GDM1 (cell line): ENCODE measurements at regions not wholly inside any gene's neighbourhood (a gene's known extent, or its start where the extent isn't known, plus 50 kb on each side); places are given as distances from the start of the nearest gene placed in this dataset.
"Not testable (repeated sequence)": the region's sequence is repeated elsewhere in the genome, so short reads cannot be mapped to it uniquely, and the experiment has no call there.

Experiments used
- DNase-seq: peaks from one replicate; lab custom pipeline; 2025; lab: John Stamatoyannopoulos, UW

- no peak for DNase-seq
These were observed 562.8 kb downstream of the GALC start for GRCh38 chr14:87430214-87430613.

GRCh38 chr14:87419925-87420324, 573.1 kb downstream of the GALC start:
- DNase-seq = no peak

DNA sequence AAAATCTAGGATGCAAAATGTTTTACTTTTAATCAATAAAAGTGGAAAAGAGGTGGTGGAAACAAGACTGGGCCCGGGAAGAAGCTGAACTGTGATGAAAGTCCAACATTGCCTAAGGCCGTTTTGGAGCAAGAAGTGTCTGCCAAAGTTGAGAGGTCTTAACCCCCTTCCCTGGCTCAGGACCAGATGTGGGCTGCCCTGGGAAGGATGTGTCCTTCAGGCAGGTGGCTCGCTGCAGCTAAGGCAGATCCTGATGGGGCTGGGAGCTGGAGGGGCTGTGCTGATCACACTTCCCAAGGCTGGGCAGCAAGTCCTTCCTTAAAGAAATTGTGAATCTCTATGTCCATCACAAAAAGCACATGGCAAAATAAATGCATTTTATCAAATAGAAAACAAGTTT, 581.6 kb downstream of the GALC start:
- no peak for DNase-seq

DNA sequence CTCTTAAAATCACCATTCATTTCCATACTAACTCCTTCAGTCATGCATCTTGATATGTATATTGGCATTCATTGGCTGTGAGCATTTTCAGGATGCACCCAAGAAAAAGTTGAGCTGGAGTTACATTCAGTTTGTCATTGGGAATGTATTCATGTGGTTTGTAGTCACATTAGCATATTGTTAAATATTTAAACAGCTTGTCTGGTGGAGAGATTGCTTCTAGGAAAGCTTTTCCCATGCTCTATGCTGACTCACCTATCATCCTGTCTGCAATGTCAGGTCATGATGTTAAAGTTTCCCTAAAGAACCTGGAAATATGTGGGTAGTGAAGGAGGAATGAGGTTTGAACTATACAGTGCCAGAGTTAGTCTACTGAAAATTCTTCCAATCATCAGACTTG, 583.6 kb downstream of the GALC start:
- no peak for DNase-seq

GRCh38 chr14:87407344-87407743, 585.6 kb downstream of the GALC start:
- DNase-seq = no peak

DNA sequence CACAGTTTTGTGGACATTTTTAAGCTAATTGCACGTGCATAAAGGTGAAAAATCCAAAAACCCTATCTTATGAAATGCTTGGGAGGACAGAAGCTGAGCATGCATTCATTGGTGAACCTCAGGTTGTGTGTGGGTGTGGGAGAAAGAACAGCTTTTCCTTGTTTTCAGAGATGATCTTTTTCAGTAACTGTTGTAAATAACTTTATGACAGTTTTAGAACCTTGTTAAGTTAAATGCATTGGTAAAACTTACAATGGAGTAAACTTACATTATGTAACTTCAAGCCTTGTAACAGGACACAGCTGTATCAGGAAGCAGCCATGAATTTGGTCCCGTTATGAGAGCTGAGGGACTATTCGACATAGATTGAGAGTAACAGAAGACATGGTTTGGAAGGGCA, 587.4 kb downstream of the GALC start:
- no peak for DNase-seq

- no peak for DNase-seq
These were observed 595.5 kb downstream of the GALC start for GRCh38 chr14:87397499-87397898.

DNA sequence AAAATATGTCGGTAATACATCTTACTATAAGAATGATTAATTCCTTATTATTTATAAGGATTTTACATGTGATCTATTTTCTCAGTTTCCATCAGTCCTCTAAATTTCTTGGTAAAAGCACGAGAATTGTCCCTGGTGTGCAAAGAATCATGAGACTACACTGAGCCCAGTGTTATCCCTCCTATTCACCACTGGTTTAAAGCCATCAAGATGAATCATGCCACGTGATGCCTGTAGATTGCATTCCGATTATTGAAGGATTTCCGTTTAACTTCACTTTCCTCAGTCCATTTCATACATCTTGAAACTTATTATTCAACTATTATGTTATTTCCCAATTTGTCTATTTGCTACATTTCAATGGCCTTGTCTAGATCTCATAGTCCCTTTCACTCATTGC, 601.9 kb downstream of the GALC start:
- DNase-seq = no peak

- DNase-seq = no peak
These were observed 604.0 kb downstream of the GALC start for GRCh38 chr14:87388946-87389345.

GRCh38 chr14:87387806-87388205, 605.2 kb downstream of the GALC start:
- no peak for DNase-seq

DNA sequence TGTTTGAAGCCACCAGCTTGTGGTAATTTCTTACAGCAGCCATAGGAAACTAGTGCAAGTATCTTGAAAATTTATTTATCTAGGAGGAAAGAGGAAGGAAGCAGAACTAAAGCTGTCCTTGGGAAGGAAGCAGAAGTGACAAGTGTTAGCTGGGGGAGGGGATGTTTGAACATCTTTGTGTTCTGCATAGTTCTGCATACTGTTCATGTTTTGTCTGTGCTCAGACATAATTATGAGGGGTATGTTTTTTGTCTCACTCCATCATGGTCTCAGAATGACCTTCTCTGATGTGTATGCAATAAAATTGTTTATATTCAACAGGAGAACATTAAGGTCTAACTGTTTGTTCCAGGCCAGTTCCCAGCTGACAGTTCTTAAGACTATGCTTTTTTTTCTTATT, 606.5 kb downstream of the GALC start:
- DNase-seq = peak; percentile 2

- no peak for DNase-seq
These were observed 612.9 kb downstream of the GALC start for GRCh38 chr14:87380054-87380453.

GRCh38 chr14:87368751-87369150, 624.2 kb downstream of the GALC start:
- no peak for DNase-seq

GRCh38 chr14:87360246-87360645, 632.7 kb downstream of the GALC start:
- not testable (repeated sequence) for DNase-seq

DNA sequence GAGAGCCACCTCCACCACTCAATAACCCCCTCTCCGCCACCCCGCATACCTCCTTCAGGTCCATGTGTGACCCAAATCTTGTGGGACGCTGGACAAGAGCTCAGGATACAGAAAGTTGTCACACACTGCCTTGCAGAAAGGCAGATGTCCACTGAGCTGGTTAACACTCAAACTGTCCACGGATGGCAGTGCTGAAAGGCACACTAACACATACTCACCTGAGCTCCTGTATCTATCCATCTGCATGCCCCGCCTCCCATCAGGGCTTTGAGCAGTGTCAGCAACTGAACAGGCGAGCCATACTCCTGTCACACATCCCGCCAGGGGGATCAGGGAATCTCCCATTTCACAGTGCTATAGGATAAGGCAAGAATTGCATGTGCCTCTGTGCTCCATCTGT, 642.0 kb downstream of the GALC start:
- DNase-seq = no peak

DNA sequence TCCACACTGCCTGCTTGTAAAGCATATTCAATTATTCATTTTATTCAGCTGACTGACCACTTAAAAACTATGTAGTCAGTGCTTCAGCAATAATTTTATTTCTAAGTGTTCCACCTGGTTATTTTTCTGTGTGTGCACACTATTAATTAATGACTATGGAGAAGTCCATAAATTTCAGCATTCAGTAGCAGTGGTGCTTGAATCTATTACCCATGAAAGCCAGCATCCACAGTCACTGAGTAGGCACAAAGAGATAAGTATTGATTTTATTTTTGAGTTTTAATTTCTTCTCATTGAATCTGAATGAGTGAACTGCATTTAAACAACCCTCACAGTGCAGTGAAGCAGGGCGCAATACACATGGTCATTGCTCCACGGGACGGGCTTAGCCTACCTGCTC, 643.1 kb downstream of the GALC start:
- no peak for DNase-seq

DNA sequence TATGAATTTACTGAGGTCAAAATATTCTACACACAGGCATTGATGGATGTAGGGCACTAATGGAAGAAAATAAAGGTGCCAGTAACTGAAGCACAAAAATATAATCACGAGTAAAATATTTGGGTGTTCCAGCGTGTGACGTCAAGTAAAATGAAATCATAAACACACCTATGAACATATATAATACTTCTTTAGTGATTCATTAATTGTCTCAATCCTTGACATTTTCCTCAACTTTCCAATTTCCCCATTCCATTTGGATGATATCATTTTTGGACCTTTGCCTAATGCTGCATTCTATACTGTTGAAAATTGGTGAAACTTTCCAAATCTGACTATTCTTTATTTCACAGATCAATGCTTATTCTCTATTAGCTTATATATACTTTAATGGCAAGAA, 649.3 kb downstream of the GALC start:
- no peak for DNase-seq

GRCh38 chr14:87334997-87335685, 657.8 kb downstream of the GALC start:
- DNase-seq = no peak

GRCh38 chr14:87331991-87332390, 661.0 kb downstream of the GALC start:
- no peak for DNase-seq

DNA sequence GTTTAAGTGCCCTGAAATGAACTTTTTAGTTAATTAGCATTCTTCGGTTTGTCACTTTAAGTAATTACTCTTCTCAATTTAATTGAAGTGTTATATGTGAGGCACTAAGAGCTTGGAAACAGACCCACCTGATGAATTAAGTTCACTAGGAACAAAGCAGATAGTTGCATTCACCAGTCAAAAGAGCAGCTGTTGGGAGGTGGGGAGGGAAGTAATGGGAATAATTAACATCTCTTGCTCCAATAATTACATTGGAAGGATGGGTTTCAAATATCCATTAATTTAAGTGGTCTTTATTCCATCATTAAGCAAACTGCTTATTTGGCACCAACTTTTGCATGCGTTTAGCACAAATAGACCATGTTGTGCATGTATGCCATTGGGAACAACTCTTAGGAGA, 667.2 kb downstream of the GALC start:
- DNase-seq = no peak

DNA sequence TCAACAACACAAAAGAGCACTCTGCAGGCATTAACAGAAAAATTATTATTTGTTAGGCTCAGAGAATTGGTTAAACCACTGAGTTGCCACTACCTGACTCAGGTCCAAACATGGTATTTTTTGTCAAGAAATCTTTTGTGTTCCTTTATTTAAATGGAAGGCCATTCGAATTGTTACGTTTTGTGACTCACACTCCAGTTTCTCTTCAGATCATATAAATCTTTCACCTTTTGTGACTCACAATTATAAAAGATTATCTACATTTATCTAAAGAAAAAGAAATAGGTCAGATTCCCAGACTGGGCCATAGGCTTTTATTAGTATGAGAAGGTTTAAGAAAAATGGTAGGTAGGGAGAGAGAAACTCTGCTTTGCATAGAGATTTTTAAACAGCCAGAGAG, 669.8 kb downstream of the GALC start:
- no peak for DNase-seq

DNA sequence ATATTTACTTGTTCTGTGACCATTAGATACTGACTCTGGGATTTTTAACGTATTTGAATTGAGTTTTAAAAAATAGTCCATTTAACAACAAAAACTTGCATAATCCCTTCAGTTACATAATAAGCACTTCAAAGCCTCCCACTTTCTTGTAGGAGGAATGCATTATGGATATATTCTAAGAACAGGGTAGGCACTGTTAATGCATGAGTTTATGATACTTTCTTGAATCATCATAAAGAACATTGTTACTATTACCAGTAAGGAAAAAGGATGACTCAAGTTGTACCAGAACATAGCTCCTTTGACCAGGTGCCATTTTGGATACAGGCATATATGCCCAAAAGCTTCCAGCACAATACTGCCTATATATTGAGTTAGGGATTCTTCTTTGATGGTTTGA, 671.4 kb downstream of the GALC start:
- DNase-seq = no peak

DNA sequence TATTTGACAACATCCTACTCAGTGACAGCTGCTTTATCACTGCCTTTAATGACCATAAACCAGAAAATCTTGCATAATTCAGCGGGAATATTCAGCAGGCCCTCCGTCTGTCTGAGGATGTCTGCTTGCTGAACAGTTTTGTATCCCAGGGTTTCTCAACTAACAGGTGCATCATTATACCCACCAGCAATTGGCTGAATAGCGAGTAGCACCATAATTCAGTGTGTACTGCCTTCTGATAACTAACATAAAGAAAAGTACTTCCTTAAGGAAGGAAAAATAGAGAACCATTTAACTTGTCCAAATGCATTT, 680.1 kb downstream of the GALC start:
- no peak for DNase-seq

DNA sequence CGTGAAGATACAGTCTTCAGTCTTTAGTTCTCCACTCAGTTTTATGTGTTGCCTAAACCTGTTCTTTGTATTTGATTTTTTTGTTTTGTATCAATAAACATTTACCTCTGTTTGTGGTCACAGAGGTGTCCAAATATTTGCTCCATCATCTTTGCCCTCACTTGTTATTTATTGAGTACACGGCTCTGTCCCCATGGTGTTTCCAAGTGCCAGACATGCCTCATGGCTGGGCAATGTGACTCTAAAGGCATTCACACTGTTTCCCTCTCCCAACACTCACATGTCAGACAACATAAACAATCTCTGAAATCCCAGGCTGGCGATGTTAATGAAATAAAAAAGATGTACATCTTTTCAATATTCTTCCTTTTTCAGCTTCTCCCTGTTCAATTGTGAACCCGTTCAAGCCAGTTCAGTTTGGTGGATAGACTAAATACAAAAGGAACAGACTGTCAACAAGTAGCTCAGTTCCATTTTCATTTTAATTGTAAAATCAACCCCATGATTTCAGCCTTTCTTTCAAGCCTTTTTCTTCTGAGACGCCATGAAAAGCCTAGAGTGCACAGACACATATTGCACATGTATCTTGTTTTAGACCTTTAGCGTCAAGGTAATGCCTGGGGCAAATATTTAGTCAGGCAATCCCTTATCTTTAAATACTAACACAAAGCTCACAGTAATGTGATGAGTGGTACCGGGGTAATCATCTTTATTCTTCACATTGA, 680.7 kb downstream of the GALC start:
- no peak for DNase-seq
